OCI-LY1 (cell line): ENCODE measurements at regions not wholly inside any gene's neighbourhood (a gene's known extent, or its start where the extent isn't known, plus 50 kb on each side); places are given as distances from the start of the nearest gene placed in this dataset.
"Not testable (repeated sequence)": the region's sequence is repeated elsewhere in the genome, so short reads cannot be mapped to it uniquely, and the experiment has no call there.

Experiments used
- CTCF ChIP-seq: fragments of 200-600 bp; sonication (generic), shearing (Covaris generic); IDR thresholded peaks from 2 replicates; pipeline ENCODE4 v1.5.1; 2017; ENCODE audit warnings: mild to moderate bottlenecking, antibody characterized with exemption, low read length, moderate library complexity, mixed read lengths
- EZH2 ChIP-seq: fragments of 200-600 bp; sonication (generic), shearing (Covaris generic); IDR thresholded peaks from 2 replicates; pipeline ENCODE4 v1.8.0; 2017; ENCODE audit warnings: borderline replicate concordance, mixed run types, mild to moderate bottlenecking, antibody characterized with exemption, low read length, moderate library complexity, mixed read lengths

GRCh38 chr5:10883945-10884344 lies 122.9 kb upstream of the DAP start:
- not testable (repeated sequence) for TF ChIP-seq CTCF, EZH2
